HG03432 (cell line): ENCODE measurements at regions not wholly inside any gene's neighbourhood (a gene's known extent, or its start where the extent isn't known, plus 50 kb on each side); places are given as distances from the start of the nearest gene placed in this dataset.
"Not testable (repeated sequence)": the region's sequence is repeated elsewhere in the genome, so short reads cannot be mapped to it uniquely, and the experiment has no call there.

Source experiments
- ATAC-seq: cut with Tn5 transposase; IDR thresholded peaks from one replicate; pipeline ENCODE4 v1.9.1; 2021; ENCODE audit warnings: mild to moderate bottlenecking, moderate library complexity; ENCODE audit not compliant: unreplicated experiment

GRCh38 chr13:73162912-73163911 lies 104.4 kb downstream of the KLF5 start:
- no peak for ATAC-seq

DNA sequence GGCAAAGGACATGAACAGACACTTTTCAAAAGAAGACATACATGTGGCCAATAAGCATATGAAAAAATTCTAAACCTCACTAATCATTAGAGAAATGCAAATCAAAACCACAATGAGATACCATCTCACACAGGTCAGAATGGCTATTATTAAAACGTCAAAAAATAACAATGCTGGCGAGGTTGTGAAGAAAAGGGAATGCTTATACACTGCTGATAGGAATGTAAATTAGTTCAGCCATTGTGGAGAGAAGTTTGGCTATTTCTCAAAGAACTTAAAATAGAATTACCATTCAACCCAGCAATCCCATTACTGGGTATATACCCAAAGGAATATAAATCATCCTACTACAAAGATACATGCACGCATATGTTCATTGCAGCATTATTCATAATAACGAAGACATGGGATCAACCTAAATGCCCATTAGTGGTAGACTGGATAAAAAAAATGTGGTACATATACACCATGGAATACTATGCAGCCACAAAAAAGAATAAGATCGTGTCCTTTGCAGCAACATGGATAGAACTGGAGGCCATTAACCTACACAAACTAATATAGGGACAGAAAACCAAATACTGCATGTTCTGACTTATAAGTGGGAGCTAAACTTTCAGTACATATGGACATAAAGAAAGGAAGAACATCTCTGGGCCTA lies 101.7 kb downstream of the KLF5 start:
- ATAC-seq: not testable (repeated sequence)

- ATAC-seq: no peak
These were observed 100.0 kb downstream of the KLF5 start for GRCh38 chr13:73158851-73159250.

DNA sequence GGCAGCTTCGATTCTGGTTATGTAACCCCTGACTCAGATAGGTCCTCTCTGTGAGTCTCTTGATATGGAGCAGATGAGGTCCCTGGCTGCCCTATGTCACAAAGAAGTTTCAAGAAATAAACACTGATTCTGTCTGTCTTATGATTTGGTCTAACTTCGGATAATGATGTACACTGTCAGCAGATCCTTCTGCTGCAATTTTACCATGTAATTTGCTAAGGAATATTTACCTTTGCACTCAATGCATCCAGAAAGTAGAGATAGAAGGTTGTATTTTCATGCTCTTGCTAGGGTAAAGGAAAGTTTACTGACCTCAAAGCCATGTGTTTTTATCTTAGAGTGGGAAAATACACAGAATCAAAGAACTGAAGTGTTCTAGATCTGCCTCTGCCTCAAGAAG lies 98.2 kb downstream of the KLF5 start:
- ATAC-seq: no peak

DNA sequence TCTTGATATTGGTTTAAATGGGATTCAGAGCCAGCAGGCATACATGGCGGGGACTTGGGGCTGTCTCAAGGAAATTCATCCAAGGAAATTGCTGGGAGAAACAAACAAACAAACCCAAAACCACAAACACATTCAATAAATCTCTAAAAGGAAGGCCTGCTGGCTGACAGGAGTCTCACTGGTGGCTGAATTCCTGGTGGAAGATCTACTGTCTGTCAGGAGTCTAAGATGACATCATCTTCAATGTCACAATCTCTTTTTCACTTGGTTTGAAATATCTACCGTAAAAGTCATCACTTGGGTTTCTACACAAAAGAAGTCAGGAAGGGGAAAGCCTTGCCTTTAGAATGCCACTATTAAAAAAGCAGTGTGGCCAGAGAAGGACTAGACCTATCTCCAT lies 87.9 kb downstream of the KLF5 start:
- no peak for ATAC-seq

- ATAC-seq: no peak
These were observed 83.3 kb downstream of the KLF5 start for GRCh38 chr13:73142071-73142470.

GRCh38 chr13:73141292-73141771 lies 82.5 kb downstream of the KLF5 start:
- ATAC-seq: no peak

- ATAC-seq: no peak
These were observed 82.0 kb downstream of the KLF5 start for GRCh38 chr13:73140801-73141200.

- no peak for ATAC-seq
These were observed 80.1 kb downstream of the KLF5 start for GRCh38 chr13:73138638-73139491.

GRCh38 chr13:73138276-73138637 lies 79.5 kb downstream of the KLF5 start:
- ATAC-seq: no peak

GRCh38 chr13:73136776-73137175 lies 78.0 kb downstream of the KLF5 start:
- no peak for ATAC-seq

DNA sequence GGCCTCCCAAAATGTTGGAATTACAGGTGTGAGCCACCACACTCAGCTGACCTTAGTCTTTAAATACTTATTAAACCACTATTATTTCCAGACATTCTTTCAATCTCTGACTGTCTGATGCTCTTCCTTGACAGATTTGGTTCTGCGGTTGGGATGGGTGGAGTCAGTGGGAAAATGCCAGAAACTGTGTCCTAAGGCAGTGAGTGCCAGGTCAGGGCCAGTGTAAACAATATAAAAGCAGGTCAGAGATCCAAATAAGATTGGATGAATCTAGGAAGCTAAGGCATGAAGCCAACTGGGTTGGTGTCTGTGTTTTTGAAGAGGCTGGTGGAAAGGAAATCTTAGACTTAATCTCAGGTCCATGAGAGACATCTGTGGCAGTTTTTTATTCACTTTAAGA lies 74.7 kb downstream of the KLF5 start:
- ATAC-seq: no peak

GRCh38 chr13:73131247-73131646 lies 72.4 kb downstream of the KLF5 start:
- no peak for ATAC-seq

GRCh38 chr13:73129023-73129422 lies 70.2 kb downstream of the KLF5 start:
- no peak for ATAC-seq
